NOMO-1 (cell line): ENCODE measurements at regions not wholly inside any gene's neighbourhood (a gene's known extent, or its start where the extent isn't known, plus 50 kb on each side); places are given as distances from the start of the nearest gene placed in this dataset.

Experiments
- DNase-seq, 2 experiments: peaks; one replicate each; lab custom pipeline; 2025; ENCODE audit not compliant: unreplicated experiment in 2 of 2; lab: John Stamatoyannopoulos, UW

DNA sequence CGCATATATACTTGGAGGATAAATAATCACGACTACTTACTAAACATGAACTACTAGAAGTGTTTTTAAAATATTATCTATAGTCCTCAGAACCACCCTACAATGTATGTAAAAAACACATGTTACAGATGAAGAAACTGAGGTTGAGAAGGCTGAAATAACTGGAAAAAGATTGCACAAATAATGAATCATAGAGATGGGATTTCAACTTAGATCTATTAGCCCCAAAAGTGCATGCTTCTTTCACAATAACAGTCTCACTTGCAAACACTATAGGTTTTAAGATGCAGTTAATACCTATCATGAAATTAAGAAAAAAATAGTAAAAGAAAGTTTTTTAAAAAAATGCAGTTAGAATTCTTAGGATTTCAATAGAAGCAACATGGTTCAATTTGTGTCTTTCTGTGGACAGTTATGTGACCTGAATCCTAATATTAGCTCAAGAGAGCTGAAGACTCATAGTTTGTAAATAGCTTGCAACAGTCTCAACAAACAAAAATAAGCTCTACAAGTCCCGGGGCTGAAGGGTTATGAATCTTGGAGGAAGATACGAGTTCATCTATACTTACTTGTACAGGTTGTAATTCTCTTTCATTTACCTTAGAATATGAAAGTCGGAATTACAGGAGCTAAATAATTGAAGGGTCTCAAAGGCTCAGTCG is 58.6 kb upstream of the NTPCR start:
- no peak for DNase-seq

DNA sequence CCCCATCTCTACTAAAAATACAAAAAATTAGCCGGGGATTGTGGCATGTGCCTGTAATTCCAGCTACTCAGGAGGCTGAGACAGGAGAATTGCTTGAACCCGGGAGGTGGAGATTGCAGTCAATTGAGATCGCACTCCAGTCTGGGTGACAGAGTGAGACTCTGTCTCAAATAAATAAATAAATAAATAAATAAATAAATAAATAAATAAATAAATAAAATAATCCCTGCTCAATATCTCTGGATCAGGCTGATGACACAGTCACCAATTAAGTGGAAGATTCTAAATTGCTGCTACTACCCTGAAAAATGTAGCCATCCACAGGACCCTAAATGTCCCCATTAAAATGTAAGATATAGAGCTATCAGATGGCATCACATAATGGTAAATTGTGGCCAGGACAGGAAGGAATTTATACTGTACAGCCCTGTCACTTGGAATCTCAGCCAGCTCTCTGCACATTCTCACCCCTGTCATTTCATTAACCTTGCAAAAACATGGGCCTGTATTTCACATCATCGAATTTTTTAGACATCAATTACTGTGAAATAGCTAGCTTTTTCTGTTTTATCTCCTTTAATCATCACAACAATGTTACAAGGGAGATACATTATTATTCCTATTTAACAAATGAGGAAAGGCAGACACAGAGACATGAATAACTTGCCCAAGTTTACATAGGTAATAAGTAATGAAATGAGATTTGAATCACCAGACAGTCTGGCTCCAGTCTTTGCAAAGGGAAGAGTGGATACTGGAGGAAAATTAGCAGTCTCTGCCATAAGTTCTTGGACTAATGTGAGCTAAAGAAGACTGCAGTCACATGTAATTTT is 56.7 kb upstream of the NTPCR start:
- no peak for DNase-seq

DNA sequence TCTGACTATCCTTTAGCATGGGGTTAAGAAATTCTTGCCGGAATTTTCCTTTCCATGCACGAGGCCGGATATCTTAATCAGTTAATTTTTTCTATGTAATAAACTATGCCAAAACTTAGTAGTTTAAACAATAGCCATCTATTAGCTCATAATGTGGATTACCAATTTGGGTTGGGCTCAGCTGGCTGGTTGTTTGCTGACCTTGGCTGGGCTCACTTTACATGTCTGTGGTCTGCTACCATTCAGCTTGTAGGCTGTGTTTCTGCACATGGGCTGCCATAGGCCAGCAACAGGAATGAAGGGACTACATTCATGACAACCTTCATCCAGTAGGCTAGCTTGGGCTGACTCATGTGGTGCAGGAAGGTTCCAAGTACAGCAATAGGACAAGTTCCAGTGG is 56.0 kb upstream of the NTPCR start:
- DNase-seq = no peak

DNA sequence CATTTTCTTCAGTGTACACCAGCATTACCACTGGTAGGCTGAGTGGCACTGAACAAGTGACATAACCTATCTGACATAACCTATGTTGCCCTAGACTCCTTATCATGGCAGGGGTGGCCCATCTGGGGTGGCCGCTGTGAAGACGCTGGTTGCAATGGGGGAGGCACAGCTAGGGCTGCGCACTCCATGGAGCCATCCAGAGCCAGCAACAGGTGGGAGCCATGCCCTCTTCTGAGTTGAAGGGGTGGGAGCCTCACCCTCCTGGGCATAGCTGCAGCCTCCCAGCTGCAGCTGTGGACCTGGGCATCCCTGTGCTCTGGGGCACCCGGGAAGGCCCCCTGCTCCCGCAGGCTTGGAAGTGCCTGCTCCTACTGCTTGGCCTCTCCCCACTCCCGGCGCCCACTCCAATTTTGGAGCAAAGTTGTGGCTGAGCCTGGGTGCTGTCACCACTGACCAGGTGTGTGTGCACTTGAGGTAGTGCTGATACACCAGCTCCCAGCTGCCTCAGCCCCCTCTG is 52.4 kb upstream of the NTPCR start:
- DNase-seq = no peak

DNA sequence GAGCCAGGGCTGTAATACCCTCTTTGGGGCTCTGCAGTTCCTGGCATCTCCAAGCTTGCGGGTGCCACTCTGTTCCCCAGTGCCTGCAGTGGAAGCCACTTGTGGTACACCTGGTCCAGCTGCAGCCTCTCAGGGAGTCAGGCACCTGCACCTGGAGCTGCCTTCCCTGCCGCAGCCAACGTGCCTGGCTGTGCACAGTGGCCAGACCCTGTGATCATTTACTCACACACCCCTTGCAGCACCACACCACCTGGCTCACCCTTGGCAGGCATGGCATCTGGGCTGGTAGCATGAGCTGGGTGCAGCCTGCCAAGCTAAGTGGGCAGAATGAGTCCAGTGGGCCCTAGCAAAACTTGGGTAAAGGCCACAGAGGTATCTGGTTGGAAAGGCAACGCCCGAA is 51.1 kb upstream of the NTPCR start:
- DNase-seq = no peak

DNA sequence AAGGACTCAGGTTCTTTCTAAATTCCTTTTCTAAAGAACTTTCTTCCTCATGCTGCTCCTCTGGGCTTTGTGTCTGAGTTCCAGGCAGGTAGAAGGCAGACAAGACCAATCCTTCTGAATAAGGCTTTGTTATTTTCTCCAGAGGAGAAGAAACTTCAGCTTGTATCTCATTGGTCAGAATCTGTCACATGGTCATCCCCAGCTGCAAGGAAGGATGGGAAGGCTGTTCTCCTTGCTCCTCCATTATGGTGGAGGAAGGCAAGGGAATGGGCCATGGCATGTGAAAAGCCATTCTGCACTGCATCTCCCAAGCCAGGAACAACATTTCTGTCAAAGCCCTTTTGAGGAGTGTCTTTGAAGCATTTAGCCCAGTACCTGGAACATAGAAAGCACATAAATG is 50.6 kb upstream of the NTPCR start:
- no peak for DNase-seq
